WTC11 (cell line): ENCODE measurements at regions not wholly inside any gene's neighbourhood (a gene's known extent, or its start where the extent isn't known, plus 50 kb on each side); places are given as distances from the start of the nearest gene placed in this dataset.

ENCODE experiments used
- ATAC-seq: fragments of 200-7000 bp; cut with Tn5 transposase; 2 replicates; pipeline ENCODE4 v1.10.0; 2021; ENCODE audit warnings: mild to moderate bottlenecking, moderate library complexity
- CTCF ChIA-PET: fragments of 300-600 bp; sonication (Branson Sonifier 250); formaldehyde crosslinking; loops from one replicate; lab custom pipeline; 2021; ENCODE audit warnings: antibody characterized with exemption; lab: Charles Lee
- POLR2A ChIA-PET: fragments of 350-600 bp; sonication (Branson Sonifier 250); formaldehyde crosslinking; loops from one replicate; lab custom pipeline; 2021; ENCODE audit warnings: antibody characterized with exemption; lab: Charles Lee
- DNase-seq: peaks from one replicate; pipeline ENCODE4 v3.0.0; 2021; ENCODE audit warnings: low spot score
- H3K27ac Mint-ChIP-seq: 2 replicates; pipeline ENCODE4 v1.8.0; 2021; ENCODE audit warnings: mixed read lengths
- H3K27me3 Mint-ChIP-seq: 2 replicates; pipeline ENCODE4 v1.8.0; 2021; ENCODE audit warnings: low read depth, mild to moderate bottlenecking, moderate library complexity, mixed read lengths
- H3K36me3 Mint-ChIP-seq: 2 replicates; pipeline ENCODE4 v1.8.0; 2021; ENCODE audit warnings: mixed read lengths
- H3K4me1 Mint-ChIP-seq: 2 replicates; pipeline ENCODE4 v1.8.0; 2022; ENCODE audit warnings: mixed read lengths
- H3K4me3 Mint-ChIP-seq: 2 replicates; pipeline ENCODE4 v1.8.0; 2021; ENCODE audit warnings: mild to moderate bottlenecking, moderate library complexity, mixed read lengths
- H3K9me3 Mint-ChIP-seq: 2 replicates; pipeline ENCODE4 v1.8.0; 2021; ENCODE audit warnings: mixed read lengths
- AR ChIP-seq: fragments of 250-450 bp; sonication (Bioruptor Pico); IDR thresholded peaks from 2 replicates; pipeline ENCODE4 v1.9.0; 2021; ENCODE audit warnings: mild to moderate bottlenecking
- ATF1 ChIP-seq: sonication (generic); formaldehyde crosslinking; IDR thresholded peaks from 2 replicates; pipeline ENCODE4 v1.8.1; 2023; ENCODE audit warnings: mild to moderate bottlenecking, moderate library complexity, missing genetic modification reagents
- CDX4 ChIP-seq: fragments of 250-450 bp; sonication (Bioruptor Pico); IDR thresholded peaks from 2 replicates; pipeline ENCODE4 v1.9.0; 2021; ENCODE audit warnings: moderate library complexity, mild to moderate bottlenecking, inconsistent platforms, borderline replicate concordance
- CTCF ChIP-seq: fragments of 200-600 bp; IDR thresholded peaks from 2 replicates; pipeline ENCODE4 v1.8.0; 2022; ENCODE audit warnings: antibody characterized with exemption
- E2F5 ChIP-seq: sonication (generic); formaldehyde crosslinking; IDR thresholded peaks from 2 replicates; pipeline ENCODE4 v1.8.1; 2022; ENCODE audit warnings: mild to moderate bottlenecking, moderate library complexity, missing genetic modification reagents
- FOXP4 ChIP-seq: sonication (generic); formaldehyde crosslinking; IDR thresholded peaks from 2 replicates; pipeline ENCODE4 v1.8.0; 2022; ENCODE audit warnings: mild to moderate bottlenecking, missing genetic modification reagents
- GABPB1 ChIP-seq: sonication (generic); formaldehyde crosslinking; IDR thresholded peaks from 2 replicates; pipeline ENCODE4 v1.8.1; 2023; ENCODE audit warnings: mild to moderate bottlenecking, missing genetic modification reagents
- GRHL2 ChIP-seq: fragments of 250-450 bp; sonication (Bioruptor Pico); IDR thresholded peaks from 2 replicates; pipeline ENCODE4 v1.8.0; 2022; ENCODE audit warnings: mild to moderate bottlenecking, moderate library complexity; ENCODE audit not compliant: insufficient replicate concordance, severe bottlenecking
- IRF1 ChIP-seq: sonication (generic); formaldehyde crosslinking; IDR thresholded peaks from 2 replicates; pipeline ENCODE4 v1.8.0; 2023; ENCODE audit warnings: missing genetic modification reagents
- MYBL2 ChIP-seq: sonication (generic); formaldehyde crosslinking; IDR thresholded peaks from 2 replicates; pipeline ENCODE4 v1.8.1; 2023; ENCODE audit warnings: mild to moderate bottlenecking, moderate library complexity, missing genetic modification reagents
- NR1H2 ChIP-seq: sonication (generic); formaldehyde crosslinking; IDR thresholded peaks from 2 replicates; pipeline ENCODE4 v1.9.0; 2021; ENCODE audit warnings: mild to moderate bottlenecking, moderate library complexity, missing genetic modification reagents
- OVOL2 ChIP-seq: fragments of 250-450 bp; sonication (Bioruptor Pico); IDR thresholded peaks from 2 replicates; pipeline ENCODE4 v1.9.0; 2021; ENCODE audit warnings: mild to moderate bottlenecking, borderline replicate concordance
- SP1 ChIP-seq: sonication (generic); formaldehyde crosslinking; conservative IDR thresholded peaks from 2 replicates; pipeline ENCODE4 v1.8.1; 2022; ENCODE audit warnings: missing genetic modification reagents
- USF1 ChIP-seq: sonication (generic); formaldehyde crosslinking; IDR thresholded peaks from 2 replicates; pipeline ENCODE4 v1.8.0; 2022; ENCODE audit warnings: mild to moderate bottlenecking, missing genetic modification reagents
- ZNF138 ChIP-seq: sonication (generic); formaldehyde crosslinking; conservative IDR thresholded peaks from 2 replicates; pipeline ENCODE4 v1.8.1; 2022; ENCODE audit warnings: mild to moderate bottlenecking, moderate library complexity, missing genetic modification reagents
- ZNF263 ChIP-seq: sonication (generic); formaldehyde crosslinking; IDR thresholded peaks from 2 replicates; pipeline ENCODE4 v1.8.1; 2022; ENCODE audit warnings: low read depth, mild to moderate bottlenecking, moderate library complexity, missing genetic modification reagents
- ZNF425 ChIP-seq: fragments of 250-450 bp; sonication (Bioruptor Pico); conservative IDR thresholded peaks from 2 replicates; pipeline ENCODE4 v1.9.0; 2021; ENCODE audit warnings: mild to moderate bottlenecking

- Mint-ChIP-seq H3K36me3 (no peaks in the 10 kb centered on the region), H3K27me3 (no peaks in the 10 kb centered on the region), H3K27ac (no peak overlapping the region), H3K4me3 (no peak overlapping the region), H3K9me3 (peaks cover 8% of the 10 kb centered on the region), H3K4me1 (no peaks in the 10 kb centered on the region)
- no peak for ATAC-seq
- ChIA-PET POLR2A (no interaction called here), CTCF (no interaction called here)
- no peak for TF ChIP-seq FOXP4 (CRISPR knock-in tag)
- TF ChIP-seq CTCF, result no peak
- no peak for TF ChIP-seq CDX4 (CRISPR knock-in tag)
- TF ChIP-seq ATF1 (CRISPR knock-in tag), result no peak
- TF ChIP-seq ZNF425 (CRISPR knock-in tag), result no peak
- no peak for TF ChIP-seq AR (CRISPR knock-in tag)
- no peak for TF ChIP-seq ZNF138 (CRISPR knock-in tag)
- TF ChIP-seq OVOL2 (CRISPR knock-in tag), result no peak
- no peak for TF ChIP-seq E2F5 (CRISPR knock-in tag)
- no peak for TF ChIP-seq ZNF263 (CRISPR knock-in tag)
- no peak for TF ChIP-seq GRHL2 (CRISPR knock-in tag)
- no peak for TF ChIP-seq MYBL2 (CRISPR knock-in tag)
- no peak for TF ChIP-seq SP1 (CRISPR knock-in tag)
- no peak for DNase-seq
Measured at GRCh38 chr2:217410681-217410960, 550.8 kb upstream of the TNP1 start.

GRCh38 chr2:217409949-217410680, 550.3 kb upstream of the TNP1 start:
- H3K4me3 Mint-ChIP-seq, result no peak overlapping the region
- DNase-seq (no peak), ATAC-seq (no peak)
- H3K4me1 Mint-ChIP-seq, result peaks cover 3% of the 10 kb centered on the region
- POLR2A ChIA-PET, result no interaction called here
- no peaks in the 10 kb centered on the region for H3K27me3 Mint-ChIP-seq
- H3K27ac Mint-ChIP-seq, result no peak overlapping the region
- no peaks in the 10 kb centered on the region for H3K36me3 Mint-ChIP-seq
- peaks cover 8% of the 10 kb centered on the region for H3K9me3 Mint-ChIP-seq
- TF ChIP-seq SP1 (CRISPR knock-in tag) (no peak), IRF1 (CRISPR knock-in tag) (no peak), AR (CRISPR knock-in tag) (no peak), GABPB1 (no peak), USF1 (CRISPR knock-in tag) (no peak), NR1H2 (CRISPR knock-in tag) (no peak)
- CTCF ChIA-PET, result no interaction called here
